ENCODE measurements at regions not wholly inside any gene's neighbourhood (a gene's known extent, or its start where the extent isn't known, plus 50 kb on each side); places are given as distances from the start of the nearest gene placed in this dataset.

DNA sequence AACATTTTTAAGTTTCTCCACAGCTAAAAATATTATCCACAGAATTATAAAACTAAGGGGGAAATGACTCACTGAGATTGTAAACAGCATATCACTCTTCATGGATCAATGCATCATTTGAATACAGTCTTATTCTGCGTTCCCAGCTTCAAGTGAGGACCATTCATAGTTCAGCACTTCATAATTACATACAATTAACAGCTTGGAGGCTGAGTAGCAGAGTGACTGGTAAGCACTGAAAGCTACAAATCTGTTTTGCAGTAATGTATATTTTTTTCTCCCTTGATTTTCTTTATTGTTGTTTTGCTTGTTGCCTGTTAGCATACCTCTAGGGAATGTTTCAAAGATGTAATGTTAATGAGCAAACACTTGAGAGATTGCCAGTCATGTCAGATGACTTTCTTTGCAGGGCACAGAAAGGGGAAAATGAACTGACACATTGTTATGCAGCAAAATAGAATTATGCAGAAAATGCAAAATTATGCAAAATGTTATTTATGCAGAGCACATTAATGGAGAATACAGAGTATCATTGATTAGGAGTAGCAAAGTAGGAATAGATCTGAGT lies 138.6 kb downstream of the RPS29 start:
- H4K20me1 ChIP-seq (ENCODE audit: control insufficient read depth, extremely low read depth, insufficient read depth, low read length) = no peaks in the 10 kb centered on the region
- H3K9me3 ChIP-seq (ENCODE audit: control insufficient read depth, low read depth, low read length) = peaks cover 2% of the 10 kb centered on the region
- DNase-seq (ENCODE audit: low read depth, low spot score) = no peak
- H3K79me2 ChIP-seq (ENCODE audit: control insufficient read depth, insufficient read depth, low read length) = no peaks in the 10 kb centered on the region
- no peak overlapping the region for H3K9ac ChIP-seq (ENCODE audit: control insufficient read depth, extremely low read depth, insufficient read depth, low read length)
- H2AFZ ChIP-seq (ENCODE audit: control insufficient read depth, low read length) = no peak overlapping the region
- H3K27me3 ChIP-seq (ENCODE audit: control insufficient read depth, extremely low read depth, insufficient read depth, low read length) = no peaks in the 10 kb centered on the region
- no peak overlapping the region for H3K4me2 ChIP-seq (ENCODE audit: control insufficient read depth, extremely low read depth, insufficient read depth, low read depth, low read length)
- H3K27ac ChIP-seq (ENCODE audit: control insufficient read depth, insufficient read depth, low read length) = no peak overlapping the region
- no peaks in the 10 kb centered on the region for H3K9me1 ChIP-seq (ENCODE audit: control insufficient read depth, extremely low read depth, insufficient read depth, low read length)
- FAIRE-seq = no peak
- dilution Hi-C loops (cut with MboI; ENCODE audit: extremely low pct_ligation_motif_present, low sequenced_read_pairs) = no loop called here
- no peaks in the 10 kb centered on the region for H3K36me3 ChIP-seq (ENCODE audit: control insufficient read depth in 2 of 2, extremely low read depth in 1 of 2, insufficient read depth in 2 of 2, low read length in 2 of 2)
- TF ChIP-seq EZH2 (IDR thresholded peaks at IDR 0.05; ENCODE audit: low read length) = no peak
- TF ChIP-seq, protein P1, sequence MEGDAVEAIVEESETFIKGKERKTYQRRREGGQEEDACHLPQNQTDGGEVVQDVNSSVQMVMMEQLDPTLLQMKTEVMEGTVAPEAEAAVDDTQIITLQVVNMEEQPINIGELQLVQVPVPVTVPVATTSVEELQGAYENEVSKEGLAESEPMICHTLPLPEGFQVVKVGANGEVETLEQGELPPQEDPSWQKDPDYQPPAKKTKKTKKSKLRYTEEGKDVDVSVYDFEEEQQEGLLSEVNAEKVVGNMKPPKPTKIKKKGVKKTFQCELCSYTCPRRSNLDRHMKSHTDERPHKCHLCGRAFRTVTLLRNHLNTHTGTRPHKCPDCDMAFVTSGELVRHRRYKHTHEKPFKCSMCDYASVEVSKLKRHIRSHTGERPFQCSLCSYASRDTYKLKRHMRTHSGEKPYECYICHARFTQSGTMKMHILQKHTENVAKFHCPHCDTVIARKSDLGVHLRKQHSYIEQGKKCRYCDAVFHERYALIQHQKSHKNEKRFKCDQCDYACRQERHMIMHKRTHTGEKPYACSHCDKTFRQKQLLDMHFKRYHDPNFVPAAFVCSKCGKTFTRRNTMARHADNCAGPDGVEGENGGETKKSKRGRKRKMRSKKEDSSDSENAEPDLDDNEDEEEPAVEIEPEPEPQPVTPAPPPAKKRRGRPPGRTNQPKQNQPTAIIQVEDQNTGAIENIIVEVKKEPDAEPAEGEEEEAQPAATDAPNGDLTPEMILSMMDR (optimal IDR thresholded peaks at IDR 0.05 in 1 of 3, IDR thresholded peaks at IDR 0.05 in 1 of 3, conservative IDR thresholded peaks at IDR 0.05 in 1 of 3; ENCODE audit: extremely low read depth in 1 of 3, insufficient read depth in 2 of 3, low read length in 3 of 3) = no peak
- no peaks in the 10 kb centered on the region for H3K4me1 ChIP-seq (ENCODE audit: control insufficient read depth, extremely low read depth, insufficient read depth, low read length)
- no peak overlapping the region for H3K4me3 ChIP-seq (ENCODE audit: control insufficient read depth in 2 of 3, extremely low read depth in 1 of 3, insufficient read depth in 2 of 3, low read depth in 1 of 3, low read length in 3 of 3)

DNA sequence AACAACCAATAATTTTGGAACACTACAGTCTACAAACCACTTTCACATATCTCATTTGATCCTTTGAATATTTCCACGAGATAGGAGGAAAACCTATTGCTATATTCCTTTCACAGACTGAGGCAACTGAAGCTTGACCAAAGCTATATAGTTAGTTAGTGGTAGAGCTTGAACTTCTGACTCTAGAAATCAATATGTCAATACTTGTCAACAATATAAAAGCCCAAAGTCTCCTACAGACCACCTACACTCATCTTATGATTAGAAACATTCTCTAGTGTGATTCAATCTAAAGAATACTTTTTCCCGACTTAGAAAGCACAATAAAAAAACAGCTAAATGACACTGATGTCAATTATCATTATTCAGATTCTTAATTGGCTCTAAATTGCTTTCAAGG lies 139.4 kb downstream of the RPS29 start:
- Histone ChIP-seq H3K9me1 (ENCODE audit: control insufficient read depth, extremely low read depth, insufficient read depth, low read length) (no peaks in the 10 kb centered on the region), H3K4me3 (ENCODE audit: control insufficient read depth in 2 of 3, extremely low read depth in 1 of 3, insufficient read depth in 2 of 3, low read depth in 1 of 3, low read length in 3 of 3) (no peak overlapping the region), H3K27me3 (ENCODE audit: control insufficient read depth, extremely low read depth, insufficient read depth, low read length) (no peaks in the 10 kb centered on the region), H3K9me3 (ENCODE audit: control insufficient read depth, low read depth, low read length) (peaks cover 2% of the 10 kb centered on the region), H3K4me1 (ENCODE audit: control insufficient read depth, extremely low read depth, insufficient read depth, low read length) (no peaks in the 10 kb centered on the region), H4K20me1 (ENCODE audit: control insufficient read depth, extremely low read depth, insufficient read depth, low read length) (no peaks in the 10 kb centered on the region), H3K36me3 (ENCODE audit: control insufficient read depth in 2 of 2, extremely low read depth in 1 of 2, insufficient read depth in 2 of 2, low read length in 2 of 2) (no peaks in the 10 kb centered on the region), H3K4me2 (ENCODE audit: control insufficient read depth, extremely low read depth, insufficient read depth, low read depth, low read length) (no peak overlapping the region), H3K9ac (ENCODE audit: control insufficient read depth, extremely low read depth, insufficient read depth, low read length) (no peak overlapping the region), H3K79me2 (ENCODE audit: control insufficient read depth, insufficient read depth, low read length) (no peaks in the 10 kb centered on the region), H3K27ac (ENCODE audit: control insufficient read depth, insufficient read depth, low read length) (no peak overlapping the region), H2AFZ (ENCODE audit: control insufficient read depth, low read length) (no peak overlapping the region)
- DNase-seq (ENCODE audit: low read depth, low spot score) (no peak), FAIRE-seq (no peak)
- dilution Hi-C loops (cut with MboI; ENCODE audit: extremely low pct_ligation_motif_present, low sequenced_read_pairs) = no loop called here
- TF ChIP-seq, protein P1 (optimal IDR thresholded peaks at IDR 0.05 in 1 of 3, IDR thresholded peaks at IDR 0.05 in 1 of 3, conservative IDR thresholded peaks at IDR 0.05 in 1 of 3; ENCODE audit: extremely low read depth in 1 of 3, insufficient read depth in 2 of 3, low read length in 3 of 3) = no peak
- no peak for TF ChIP-seq EZH2 (IDR thresholded peaks at IDR 0.05; ENCODE audit: low read length)
